ENCODE measurements at regions not wholly inside any gene's neighbourhood (a gene's known extent, or its start where the extent isn't known, plus 50 kb on each side); places are given as distances from the start of the nearest gene placed in this dataset.

- TF ChIP-seq CTCF (conservative IDR thresholded peaks at IDR 0.05; ENCODE audit: low read length) (no peak), EZH2phosphoT487 (IDR thresholded peaks at IDR 0.05; ENCODE audit: borderline replicate concordance, low read depth, low read length) (no peak)
Observed at GRCh38 chr10:17504547-17505245, 50.3 kb upstream of the ST8SIA6 start.
